Vagina (tissue), 2 donors: ENCODE measurements at regions not wholly inside any gene's neighbourhood (a gene's known extent, or its start where the extent isn't known, plus 50 kb on each side); places are given as distances from the start of the nearest gene placed in this dataset.
"Not testable (repeated sequence)": the region's sequence is repeated elsewhere in the genome, so short reads cannot be mapped to it uniquely, and the experiment has no call there.

Source experiments
- DNase-seq, 2 donors: peaks; one replicate each; pipeline ENCODE4 v3.0.0-alpha.2; 2017; ENCODE audit errors: extremely low spot score in 2 of 2
- H3K27ac ChIP-seq: fragments of 200-600 bp; sonication (generic); one replicate; pipeline ENCODE4 v1.5.1; 2019
- H3K27me3 ChIP-seq: fragments of 200-600 bp; sonication (generic); one replicate; pipeline ENCODE4 v1.5.1; 2019
- H3K36me3 ChIP-seq, 2 donors: fragments of 200-600 bp; sonication (generic); one replicate each; pipeline ENCODE4 v1.5.1; 2017 to 2019
- H3K4me1 ChIP-seq: fragments of 200-600 bp; sonication (generic); one replicate; pipeline ENCODE4 v1.5.1; 2019
- H3K4me3 ChIP-seq, 2 donors: fragments of 200-600 bp; sonication (generic); 1 replicate in 1 of 2; 2 replicates in 1 of 2; pipeline ENCODE4 v1.5.1; 2016 to 2019
- H3K9me3 ChIP-seq: fragments of 200-600 bp; sonication (generic); one replicate; pipeline ENCODE4 v1.5.1; 2019
- CTCF ChIP-seq, 3 experiments: fragments of 450-650 bp in 2 of 3; fragments of 200-600 bp in 1 of 3; sonication (generic) in 1 of 3; IDR thresholded peaks; one replicate each; pipeline ENCODE4 v1.5.1; 2017 to 2019; ENCODE audit warnings: antibody characterized with exemption in 3 of 3, mild to moderate bottlenecking in 2 of 3, moderate library complexity in 2 of 3
- POLR2A ChIP-seq, 2 donors: fragments of 450-650 bp; IDR thresholded peaks; one replicate each; pipeline ENCODE4 v1.6.1; 2017; ENCODE audit warnings: antibody characterized with exemption in 2 of 2, mild to moderate bottlenecking in 2 of 2, moderate library complexity in 2 of 2
- POLR2AphosphoS5 ChIP-seq, 2 donors: sonication (generic); formaldehyde crosslinking; IDR thresholded peaks; one replicate each; pipeline ENCODE4 v1.9.0; 2017; ENCODE audit warnings: antibody characterized with exemption in 2 of 2, mild to moderate bottlenecking in 2 of 2, low read depth in 1 of 2; ENCODE audit not compliant: insufficient read depth in 1 of 2
- intact Hi-C: fragments of 100-400 bp; cut with DNase I; formaldehyde crosslinking; loops from one replicate; pipeline ENCODE4 v1.15.1; 2023

GRCh38 chr7:45435846-45436245, 138.3 kb upstream of the ADCY1 start:
- no peaks in the 10 kb centered on the region for H3K36me3 ChIP-seq
- intact Hi-C loops, result no loop called here
- H3K9me3 ChIP-seq, result no peaks in the 10 kb centered on the region
- H3K27me3 ChIP-seq, result no peaks in the 10 kb centered on the region
- H3K27ac ChIP-seq, result no peak overlapping the region
- H3K4me1 ChIP-seq, result no peaks in the 10 kb centered on the region
- no peak for TF ChIP-seq CTCF (IDR thresholded peaks at IDR 0.05)
- TF ChIP-seq POLR2A (IDR thresholded peaks at IDR 0.05), result no peak
- TF ChIP-seq POLR2AphosphoS5 (IDR thresholded peaks at IDR 0.05; ENCODE audit: insufficient read depth in 1 of 2, low read depth in 1 of 2), result no peak
- DNase-seq, result no peak
- H3K4me3 ChIP-seq, result no peak overlapping the region

- H3K4me3 ChIP-seq, H3K27ac ChIP-seq, H3K9me3 ChIP-seq, intact Hi-C loops, H3K27me3 ChIP-seq, DNase-seq, H3K4me1 ChIP-seq, H3K36me3 ChIP-seq: not testable (repeated sequence)
These were observed 133.4 kb upstream of the ADCY1 start for GRCh38 chr7:45440776-45441175.

GRCh38 chr7:45443263-45443662, 130.9 kb upstream of the ADCY1 start:
- intact Hi-C loops, result no loop called here
- no peaks in the 10 kb centered on the region for H3K36me3 ChIP-seq
- H3K4me1 ChIP-seq, result no peaks in the 10 kb centered on the region
- no peaks in the 10 kb centered on the region for H3K9me3 ChIP-seq
- H3K4me3 ChIP-seq, result no peak overlapping the region
- TF ChIP-seq POLR2AphosphoS5 (IDR thresholded peaks at IDR 0.05; ENCODE audit: insufficient read depth in 1 of 2, low read depth in 1 of 2) (no peak), CTCF (IDR thresholded peaks at IDR 0.05) (no peak), POLR2A (IDR thresholded peaks at IDR 0.05) (no peak)
- no peaks in the 10 kb centered on the region for H3K27me3 ChIP-seq
- H3K27ac ChIP-seq, result no peak overlapping the region
- no peak for DNase-seq

GRCh38 chr7:45446195-45446944, 127.8 kb upstream of the ADCY1 start:
- Histone ChIP-seq H3K4me3 (no peak overlapping the region), H3K27ac (no peak overlapping the region), H3K9me3 (no peaks in the 10 kb centered on the region), H3K27me3 (no peaks in the 10 kb centered on the region), H3K4me1 (no peaks in the 10 kb centered on the region), H3K36me3 (no peaks in the 10 kb centered on the region)
- DNase-seq, result no peak
- intact Hi-C loops, result no loop called here
- TF ChIP-seq CTCF (IDR thresholded peaks at IDR 0.05), result no peak
- TF ChIP-seq POLR2A (IDR thresholded peaks at IDR 0.05), result no peak
- no peak for TF ChIP-seq POLR2AphosphoS5 (IDR thresholded peaks at IDR 0.05; ENCODE audit: insufficient read depth in 1 of 2, low read depth in 1 of 2)

- Histone ChIP-seq H3K4me1 (no peaks in the 10 kb centered on the region), H3K36me3 (no peaks in the 10 kb centered on the region), H3K4me3 (no peak overlapping the region), H3K27me3 (no peaks in the 10 kb centered on the region), H3K27ac (no peak overlapping the region), H3K9me3 (no peaks in the 10 kb centered on the region)
- TF ChIP-seq POLR2A (IDR thresholded peaks at IDR 0.05) (no peak), CTCF (IDR thresholded peaks at IDR 0.05) (no peak), POLR2AphosphoS5 (IDR thresholded peaks at IDR 0.05; ENCODE audit: insufficient read depth in 1 of 2, low read depth in 1 of 2) (no peak)
- intact Hi-C loops, result no loop called here
- no peak for DNase-seq
These were observed 126.9 kb upstream of the ADCY1 start for GRCh38 chr7:45447296-45447695.
